ENCODE measurements at regions not wholly inside any gene's neighbourhood (a gene's known extent, or its start where the extent isn't known, plus 50 kb on each side); places are given as distances from the start of the nearest gene placed in this dataset.

DNA sequence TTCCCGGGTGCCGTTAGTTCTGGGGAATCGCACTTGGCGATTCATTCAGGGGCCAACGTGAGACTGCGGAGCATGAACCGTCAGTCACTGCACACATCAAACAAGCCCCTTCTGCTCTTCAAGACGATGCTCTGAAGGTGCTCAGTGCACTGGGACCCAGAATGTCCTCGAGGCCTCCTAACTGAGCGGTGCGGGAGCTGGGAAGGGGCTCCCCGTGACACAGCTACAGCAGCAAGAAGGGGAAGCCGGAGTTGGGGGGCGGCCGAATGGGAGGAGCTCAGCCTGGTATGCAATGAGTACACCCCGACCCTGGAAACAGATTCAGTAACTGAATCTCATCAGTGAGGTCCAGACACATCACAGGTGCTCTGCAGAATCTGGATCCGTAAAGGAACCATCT lies 150.8 kb downstream of the SHANK2 start:
- TF ChIP-seq, protein P1, sequence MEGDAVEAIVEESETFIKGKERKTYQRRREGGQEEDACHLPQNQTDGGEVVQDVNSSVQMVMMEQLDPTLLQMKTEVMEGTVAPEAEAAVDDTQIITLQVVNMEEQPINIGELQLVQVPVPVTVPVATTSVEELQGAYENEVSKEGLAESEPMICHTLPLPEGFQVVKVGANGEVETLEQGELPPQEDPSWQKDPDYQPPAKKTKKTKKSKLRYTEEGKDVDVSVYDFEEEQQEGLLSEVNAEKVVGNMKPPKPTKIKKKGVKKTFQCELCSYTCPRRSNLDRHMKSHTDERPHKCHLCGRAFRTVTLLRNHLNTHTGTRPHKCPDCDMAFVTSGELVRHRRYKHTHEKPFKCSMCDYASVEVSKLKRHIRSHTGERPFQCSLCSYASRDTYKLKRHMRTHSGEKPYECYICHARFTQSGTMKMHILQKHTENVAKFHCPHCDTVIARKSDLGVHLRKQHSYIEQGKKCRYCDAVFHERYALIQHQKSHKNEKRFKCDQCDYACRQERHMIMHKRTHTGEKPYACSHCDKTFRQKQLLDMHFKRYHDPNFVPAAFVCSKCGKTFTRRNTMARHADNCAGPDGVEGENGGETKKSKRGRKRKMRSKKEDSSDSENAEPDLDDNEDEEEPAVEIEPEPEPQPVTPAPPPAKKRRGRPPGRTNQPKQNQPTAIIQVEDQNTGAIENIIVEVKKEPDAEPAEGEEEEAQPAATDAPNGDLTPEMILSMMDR (conservative IDR thresholded peaks at IDR 0.05 in 1 of 2, IDR thresholded peaks at IDR 0.05 in 1 of 2; ENCODE audit: extremely low read depth in 1 of 2, insufficient read depth in 1 of 2, low read depth in 1 of 2, low read length in 2 of 2) = no peak
- TF ChIP-seq EZH2 (IDR thresholded peaks at IDR 0.05; ENCODE audit: borderline replicate concordance, low read length) = no peak
